ENCODE measurements at regions not wholly inside any gene's neighbourhood (a gene's known extent, or its start where the extent isn't known, plus 50 kb on each side); places are given as distances from the start of the nearest gene placed in this dataset.
"Not testable (repeated sequence)": the region's sequence is repeated elsewhere in the genome, so short reads cannot be mapped to it uniquely, and the experiment has no call there.

DNA sequence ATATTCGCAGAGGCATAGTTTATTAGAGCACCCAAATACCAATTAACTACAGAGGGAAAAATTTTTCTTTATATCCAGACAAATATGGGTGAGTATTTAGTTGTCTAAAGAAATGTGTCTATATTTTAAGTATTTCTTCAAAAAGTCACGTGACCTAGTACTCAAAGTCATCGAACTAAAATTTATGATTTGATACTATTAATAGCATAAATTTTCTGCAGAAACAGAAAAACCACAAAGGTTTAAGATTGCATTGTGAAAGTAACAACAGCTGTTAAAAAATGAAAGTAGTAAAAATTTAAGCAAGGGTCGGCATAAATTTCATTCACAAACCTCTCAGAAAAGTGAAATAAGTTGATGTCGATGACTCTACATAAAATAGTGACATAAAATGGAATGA is 323.9 kb upstream of the RORB start:
- TF ChIP-seq, protein P1, sequence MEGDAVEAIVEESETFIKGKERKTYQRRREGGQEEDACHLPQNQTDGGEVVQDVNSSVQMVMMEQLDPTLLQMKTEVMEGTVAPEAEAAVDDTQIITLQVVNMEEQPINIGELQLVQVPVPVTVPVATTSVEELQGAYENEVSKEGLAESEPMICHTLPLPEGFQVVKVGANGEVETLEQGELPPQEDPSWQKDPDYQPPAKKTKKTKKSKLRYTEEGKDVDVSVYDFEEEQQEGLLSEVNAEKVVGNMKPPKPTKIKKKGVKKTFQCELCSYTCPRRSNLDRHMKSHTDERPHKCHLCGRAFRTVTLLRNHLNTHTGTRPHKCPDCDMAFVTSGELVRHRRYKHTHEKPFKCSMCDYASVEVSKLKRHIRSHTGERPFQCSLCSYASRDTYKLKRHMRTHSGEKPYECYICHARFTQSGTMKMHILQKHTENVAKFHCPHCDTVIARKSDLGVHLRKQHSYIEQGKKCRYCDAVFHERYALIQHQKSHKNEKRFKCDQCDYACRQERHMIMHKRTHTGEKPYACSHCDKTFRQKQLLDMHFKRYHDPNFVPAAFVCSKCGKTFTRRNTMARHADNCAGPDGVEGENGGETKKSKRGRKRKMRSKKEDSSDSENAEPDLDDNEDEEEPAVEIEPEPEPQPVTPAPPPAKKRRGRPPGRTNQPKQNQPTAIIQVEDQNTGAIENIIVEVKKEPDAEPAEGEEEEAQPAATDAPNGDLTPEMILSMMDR (IDR thresholded peaks at IDR 0.05), result no peak
- no peak for DNase-seq
- H3K36me3 ChIP-seq (replicated peaks in 1 of 2; ENCODE audit: control insufficient read depth in 1 of 2, insufficient read depth in 2 of 2, low read length in 2 of 2), result no peaks in the 10 kb centered on the region
- no peaks in the 10 kb centered on the region for H3K79me2 ChIP-seq (ENCODE audit: insufficient read depth, low read length)
- intact Hi-C loops (cut with micrococcal nuclease), result no loop called here
- no peak overlapping the region for H3K4me3 ChIP-seq (replicated peaks in 1 of 3; ENCODE audit: low read depth in 2 of 3, low read length in 3 of 3)
- H3K27ac ChIP-seq (ENCODE audit: low read depth in 1 of 2, low read length in 2 of 2), result no peak overlapping the region
- no peaks in the 10 kb centered on the region for H4K20me1 ChIP-seq (ENCODE audit: insufficient read depth, low read length)
- H3K9me3 ChIP-seq (replicated peaks in 1 of 2; ENCODE audit: control insufficient read depth in 1 of 2, insufficient read depth in 1 of 2, low read length in 2 of 2), result peaks cover 0 to 6% of the 10 kb centered on the region in 2 donors
- H3K4me3 Mint-ChIP-seq, result no peak overlapping the region
- H3K4me1 Mint-ChIP-seq, result no peaks in the 10 kb centered on the region
- H3K9ac ChIP-seq (ENCODE audit: insufficient read depth, low read length, poor library complexity, severe bottlenecking), result no peak overlapping the region
- H2AFZ ChIP-seq (ENCODE audit: insufficient read depth, low read depth, low read length, poor library complexity, severe bottlenecking), result no peak overlapping the region
- H3K27ac Mint-ChIP-seq, result no peak overlapping the region
- H3K4me2 ChIP-seq (replicated peaks; ENCODE audit: extremely low read depth, low read length, poor library complexity, severe bottlenecking), result no peak overlapping the region
- no peaks in the 10 kb centered on the region for H3K27me3 ChIP-seq (ENCODE audit: control insufficient read depth in 2 of 2, insufficient read depth in 2 of 2, low read length in 2 of 2)
- WGBS (ENCODE audit: insufficient coverage), result no CpG with 5 or more reads among the region's 5 CpGs
- no peaks in the 10 kb centered on the region for H3K4me1 ChIP-seq (ENCODE audit: control insufficient read depth in 1 of 2, insufficient read depth in 2 of 2, low read length in 2 of 2)
- H3K27me3 Mint-ChIP-seq (ENCODE audit: low read depth in 3 of 3), result no peaks in the 10 kb centered on the region
- H3K9me3 Mint-ChIP-seq, result peaks cover 0 to 13% (median 7%) of the 10 kb centered on the region in 7 donors
- no peaks in the 10 kb centered on the region for H3K36me3 Mint-ChIP-seq

DNA sequence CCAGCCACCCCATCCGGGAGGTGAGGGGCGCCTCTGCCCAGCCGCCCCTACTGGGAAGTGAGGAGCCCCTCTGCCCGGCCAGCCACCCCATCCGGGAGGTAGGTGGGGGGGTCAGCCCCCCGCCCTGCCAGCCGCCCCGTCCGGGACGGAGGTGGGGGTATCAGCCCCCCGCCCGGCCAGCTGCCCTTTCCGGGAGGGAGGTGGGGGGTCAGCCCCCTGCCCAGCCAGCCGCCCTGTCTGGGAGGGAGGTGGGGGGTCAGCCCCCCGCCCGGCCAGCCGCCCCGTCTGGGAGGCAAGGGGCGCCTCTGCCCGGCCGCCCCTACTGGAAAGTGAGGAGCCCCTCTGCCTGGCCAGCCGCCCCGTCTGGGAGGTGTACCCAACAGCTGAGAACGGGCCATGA is 299.4 kb upstream of the RORB start:
- H3K36me3 ChIP-seq (replicated peaks in 1 of 2; ENCODE audit: control insufficient read depth in 1 of 2, insufficient read depth in 2 of 2, low read length in 2 of 2); H3K4me1 Mint-ChIP-seq; H3K9me3 ChIP-seq (replicated peaks in 1 of 2; ENCODE audit: control insufficient read depth in 1 of 2, insufficient read depth in 1 of 2, low read length in 2 of 2); H2AFZ ChIP-seq (ENCODE audit: insufficient read depth, low read depth, low read length, poor library complexity, severe bottlenecking); intact Hi-C loops (cut with micrococcal nuclease); H3K79me2 ChIP-seq (ENCODE audit: insufficient read depth, low read length); H4K20me1 ChIP-seq (ENCODE audit: insufficient read depth, low read length); H3K4me3 ChIP-seq (replicated peaks in 1 of 3; ENCODE audit: low read depth in 2 of 3, low read length in 3 of 3); H3K27ac Mint-ChIP-seq; H3K27me3 ChIP-seq (ENCODE audit: control insufficient read depth in 2 of 2, insufficient read depth in 2 of 2, low read length in 2 of 2); H3K9ac ChIP-seq (ENCODE audit: insufficient read depth, low read length, poor library complexity, severe bottlenecking); H3K4me2 ChIP-seq (replicated peaks; ENCODE audit: extremely low read depth, low read length, poor library complexity, severe bottlenecking); DNase-seq; H3K4me3 Mint-ChIP-seq; H3K36me3 Mint-ChIP-seq; H3K4me1 ChIP-seq (ENCODE audit: control insufficient read depth in 1 of 2, insufficient read depth in 2 of 2, low read length in 2 of 2); H3K27me3 Mint-ChIP-seq (ENCODE audit: low read depth in 3 of 3); H3K27ac ChIP-seq (ENCODE audit: low read depth in 1 of 2, low read length in 2 of 2): not testable (repeated sequence)
- 94% methylated on average over 6 of the region's 24 CpGs for WGBS (ENCODE audit: insufficient coverage)
- peaks cover 6 to 20% (median 12%) of the 10 kb centered on the region in 7 donors for H3K9me3 Mint-ChIP-seq

Data from CD14-positive monocyte (primary cell).